MCF 10A (cell line): ENCODE measurements at regions not wholly inside any gene's neighbourhood (a gene's known extent, or its start where the extent isn't known, plus 50 kb on each side); places are given as distances from the start of the nearest gene placed in this dataset.
A peak's percentile ranks its signal among the peaks of the same experiment; 100 is the strongest.

Source experiments
- BruUV-seq: library from RNA; stranded (reverse); fragments of 400-500 nt; replicated peaks from 2 replicates; lab custom pipeline; 2021; lab: Mats Ljungman, UMichigan
- CTCF ChIA-PET: fragments of 300-600 bp; sonication (Branson Sonifier 250); formaldehyde crosslinking; extraction: SDS; loops from one replicate; lab custom pipeline; 2021; ENCODE audit warnings: antibody characterized with exemption, inconsistent platforms; lab: Yijun Ruan, JAX
- POLR2A ChIA-PET: fragments of 300-600, 350-650 bp; sonication (Branson Sonifier 250); formaldehyde crosslinking; extraction: SDS; loops from one replicate; lab custom pipeline; 2020; ENCODE audit warnings: antibody characterized with exemption, inconsistent platforms; lab: Yijun Ruan, JAX
- DNase-seq: peaks from one replicate; pipeline ENCODE4 v3.0.0-alpha.2; 2018; ENCODE audit not compliant: unreplicated experiment
- H3K27ac Mint-ChIP-seq: one replicate; pipeline ENCODE4 v1.8.0; 2022; ENCODE audit warnings: mild to moderate bottlenecking, low read depth, mixed read lengths; ENCODE audit not compliant: unreplicated experiment
- H3K27me3 Mint-ChIP-seq: one replicate; pipeline ENCODE4 v1.8.0; 2022; ENCODE audit warnings: mixed read lengths; ENCODE audit not compliant: insufficient read depth, unreplicated experiment
- H3K36me3 Mint-ChIP-seq: one replicate; pipeline ENCODE4 v1.8.0; 2022; ENCODE audit warnings: mild to moderate bottlenecking, moderate library complexity, mixed read lengths; ENCODE audit not compliant: insufficient read depth, unreplicated experiment
- H3K4me1 Mint-ChIP-seq: one replicate; pipeline ENCODE4 v1.8.0; 2022; ENCODE audit warnings: mixed read lengths; ENCODE audit not compliant: insufficient read depth, unreplicated experiment
- H3K4me3 Mint-ChIP-seq: one replicate; pipeline ENCODE4 v1.8.0; 2022; ENCODE audit warnings: mild to moderate bottlenecking, moderate library complexity, mixed read lengths; ENCODE audit not compliant: unreplicated experiment
- H3K9me3 Mint-ChIP-seq: one replicate; pipeline ENCODE4 v1.8.0; 2022; ENCODE audit warnings: mixed read lengths; ENCODE audit not compliant: unreplicated experiment
- CTCF ChIP-seq: fragments of 200-600 bp; IDR thresholded peaks from one replicate; pipeline ENCODE4 v1.8.0; 2022; ENCODE audit warnings: antibody characterized with exemption, mild to moderate bottlenecking; ENCODE audit not compliant: unreplicated experiment
- intact Hi-C: fragments of 100-400 bp; cut with micrococcal nuclease; formaldehyde crosslinking; loops from 2 replicates; pipeline ENCODE4 v1.14.1; 2022

GRCh38 chr11:71081704-71082230 is 170.6 kb downstream of the SHANK2 start:
- H3K36me3 Mint-ChIP-seq, result no peaks in the 10 kb centered on the region
- no peak overlapping the region for H3K27ac Mint-ChIP-seq
- ChIA-PET CTCF (interaction anchor here (0.7 kb wide), 1 partner anchor 247 kb away, joined by 3 read pairs; no protein-coding TSS in a partner anchor), POLR2A (no interaction called here)
- H3K27me3 Mint-ChIP-seq, result no peaks in the 10 kb centered on the region
- DNase-seq, result no peak
- intact Hi-C loops, result no loop called here
- no peaks in the 10 kb centered on the region for H3K4me1 Mint-ChIP-seq
- BruUV-seq, result no TSS peak
- H3K9me3 Mint-ChIP-seq, result peaks cover 14% of the 10 kb centered on the region
- no peak for TF ChIP-seq CTCF
- no peak overlapping the region for H3K4me3 Mint-ChIP-seq

DNA sequence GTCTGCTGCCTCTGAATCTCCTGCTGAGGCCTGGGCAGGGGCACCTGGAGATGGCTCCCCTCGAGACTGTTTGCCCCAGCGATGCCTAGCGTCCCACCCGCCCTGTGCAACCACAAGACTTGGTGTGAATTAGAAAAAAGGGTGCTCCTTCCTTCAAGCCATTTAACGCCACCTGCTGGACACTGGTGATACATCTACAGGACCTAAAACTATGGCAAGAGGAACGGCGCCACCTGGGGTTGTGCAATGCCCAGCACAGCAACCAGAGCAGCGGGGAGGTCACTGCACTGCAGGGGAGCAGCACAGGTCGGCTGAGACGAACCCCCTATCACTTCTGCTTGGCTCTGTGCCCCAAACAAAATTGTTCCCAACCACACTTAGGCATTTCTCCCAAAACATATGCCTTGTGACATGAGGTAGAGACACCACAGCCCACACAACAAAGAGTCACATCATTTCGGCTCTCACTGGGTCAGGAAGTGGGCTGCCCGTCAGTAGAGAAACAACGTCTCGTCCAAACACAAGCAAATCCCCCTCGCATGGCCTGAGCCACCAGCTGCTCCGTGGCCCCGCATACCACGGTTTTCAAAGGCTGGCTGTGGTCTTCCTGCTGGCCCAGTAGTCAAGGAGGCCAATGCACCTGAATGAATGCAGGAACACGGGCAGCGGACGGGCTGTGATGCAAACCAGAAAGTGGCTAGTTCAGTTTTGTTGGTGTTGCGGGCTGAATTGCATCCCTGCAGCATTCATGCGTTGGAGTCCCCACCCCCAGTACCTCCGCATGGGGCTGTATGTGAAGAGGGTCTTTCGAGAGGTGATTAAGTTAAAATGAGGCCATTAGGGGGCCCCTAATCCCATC is 171.9 kb downstream of the SHANK2 start:
- no peaks in the 10 kb centered on the region for H3K36me3 Mint-ChIP-seq
- TF ChIP-seq CTCF, result peak; percentile 33
- DNase-seq, result peak; percentile 66
- POLR2A ChIA-PET, result no interaction called here
- CTCF ChIA-PET, result interaction anchor here (0.8 to 1.5 kb wide), 3 partner anchors 288 to 653 kb away, joined by 3 read pairs; no protein-coding TSS in a partner anchor
- intact Hi-C loops, result no loop called here
- no peaks in the 10 kb centered on the region for H3K4me1 Mint-ChIP-seq
- no TSS peak for BruUV-seq
- H3K27me3 Mint-ChIP-seq, result no peaks in the 10 kb centered on the region
- peaks cover 14% of the 10 kb centered on the region for H3K9me3 Mint-ChIP-seq
- H3K27ac Mint-ChIP-seq, result no peak overlapping the region
- no peak overlapping the region for H3K4me3 Mint-ChIP-seq

DNA sequence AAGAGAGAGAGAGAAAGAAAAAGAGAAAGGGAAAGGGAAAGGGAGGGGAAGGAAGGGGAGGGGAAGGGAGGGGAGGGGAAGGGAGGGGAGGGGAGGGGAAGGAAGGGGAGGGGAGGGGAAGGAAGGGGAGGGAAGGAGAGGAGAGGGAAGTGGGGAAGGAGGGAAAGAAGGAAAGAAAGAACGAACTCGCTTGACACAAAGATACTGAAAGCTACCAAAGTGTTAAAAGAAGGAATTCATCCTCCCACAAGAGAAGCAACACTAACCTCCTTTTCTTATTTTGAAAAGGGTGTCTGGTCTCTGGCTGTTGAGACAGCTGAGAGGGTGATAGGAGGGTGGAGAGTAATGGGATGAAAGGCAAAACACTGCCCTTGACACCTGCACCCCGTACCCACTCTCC is 172.6 kb downstream of the SHANK2 start:
- BruUV-seq, result no TSS peak
- no peaks in the 10 kb centered on the region for H3K36me3 Mint-ChIP-seq
- intact Hi-C loops, result no loop called here
- H3K9me3 Mint-ChIP-seq, result peaks cover 14% of the 10 kb centered on the region
- H3K27me3 Mint-ChIP-seq, result no peaks in the 10 kb centered on the region
- H3K27ac Mint-ChIP-seq, result no peak overlapping the region
- ChIA-PET POLR2A (no interaction called here), CTCF (interaction anchor here (0.6 to 1.5 kb wide), 4 partner anchors 288 to 618 kb away, joined by 3 to 6 read pairs (median 3); no protein-coding TSS in a partner anchor)
- TF ChIP-seq CTCF, result no peak
- no peak for DNase-seq
- H3K4me3 Mint-ChIP-seq, result no peak overlapping the region
- no peaks in the 10 kb centered on the region for H3K4me1 Mint-ChIP-seq

DNA sequence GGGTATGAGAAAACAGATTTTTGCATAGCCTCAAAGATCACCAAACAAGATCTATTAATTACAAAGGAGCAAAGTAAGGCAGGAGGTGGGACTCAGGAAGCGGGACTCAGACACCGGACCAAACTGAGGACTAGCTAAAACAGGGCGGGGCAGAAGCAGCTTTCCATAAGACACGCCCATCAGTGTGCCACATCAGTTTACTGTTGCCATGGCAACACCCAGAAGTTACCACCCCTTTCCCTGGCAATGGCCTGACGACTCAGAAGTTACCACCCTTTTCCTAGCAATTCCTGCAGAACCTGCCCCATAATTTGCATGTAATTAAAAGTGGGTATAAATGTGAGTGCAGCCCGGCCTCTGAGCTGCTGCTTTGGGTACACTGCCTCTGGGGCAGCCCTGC is 173.9 kb downstream of the SHANK2 start:
- no peak for TF ChIP-seq CTCF
- no peak for DNase-seq
- intact Hi-C loops, result no loop called here
- Mint-ChIP-seq H3K4me3 (no peak overlapping the region), H3K4me1 (no peaks in the 10 kb centered on the region), H3K27me3 (no peaks in the 10 kb centered on the region), H3K9me3 (peaks cover 19% of the 10 kb centered on the region), H3K27ac (no peak overlapping the region), H3K36me3 (no peaks in the 10 kb centered on the region)
- BruUV-seq, result no TSS peak
- CTCF ChIA-PET, result interaction anchor here (0.6 to 2.1 kb wide), 2 partner anchors 198 to 612 kb away, joined by 3 to 12 read pairs; no protein-coding TSS in a partner anchor
- POLR2A ChIA-PET, result no interaction called here
